Right forelimb (tissue), 1 donor: ENCODE measurements at regions not wholly inside any gene's neighbourhood (a gene's known extent, or its start where the extent isn't known, plus 50 kb on each side); places are given as distances from the start of the nearest gene placed in this dataset.

Source experiments
- DNase-seq: peaks from one replicate; pipeline ENCODE4 v3.0.0-alpha.2; 2018

- no peak for DNase-seq
Observed at GRCh38 chr11:81089242-81089641, 1644.4 kb downstream of the FAM181B start.

- no peak for DNase-seq
Observed at GRCh38 chr11:81080476-81080875, 1639.6 kb upstream of the TENM4 start.

GRCh38 chr11:81072273-81072672 is 1631.4 kb upstream of the TENM4 start:
- DNase-seq, result no peak

GRCh38 chr11:81071606-81072005 is 1630.8 kb upstream of the TENM4 start:
- DNase-seq, result no peak

- DNase-seq, result no peak
Observed at GRCh38 chr11:81070948-81071347, 1630.1 kb upstream of the TENM4 start.

- DNase-seq, result no peak
Observed at GRCh38 chr11:81059356-81059755, 1618.5 kb upstream of the TENM4 start.

- DNase-seq, result no peak
Observed at GRCh38 chr11:81052344-81053158, 1611.7 kb upstream of the TENM4 start.

- DNase-seq, result no peak
Observed at GRCh38 chr11:81039916-81040524, 1599.2 kb upstream of the TENM4 start.

- DNase-seq, result no peak
Observed at GRCh38 chr11:81036168-81036870, 1595.5 kb upstream of the TENM4 start.

- DNase-seq, result no peak
Observed at GRCh38 chr11:81033779-81034540, 1593.1 kb upstream of the TENM4 start.

GRCh38 chr11:81032906-81033305 is 1592.1 kb upstream of the TENM4 start:
- DNase-seq, result no peak

GRCh38 chr11:81030186-81030585 is 1589.4 kb upstream of the TENM4 start:
- no peak for DNase-seq

GRCh38 chr11:81026032-81026431 is 1585.2 kb upstream of the TENM4 start:
- DNase-seq, result no peak

- DNase-seq, result no peak
Observed at GRCh38 chr11:81022057-81022456, 1581.2 kb upstream of the TENM4 start.

- no peak for DNase-seq
Observed at GRCh38 chr11:81010631-81011030, 1569.8 kb upstream of the TENM4 start.

- no peak for DNase-seq
Observed at GRCh38 chr11:81007046-81007445, 1566.2 kb upstream of the TENM4 start.

GRCh38 chr11:81005595-81005994 is 1564.8 kb upstream of the TENM4 start:
- no peak for DNase-seq

GRCh38 chr11:81004576-81004975 is 1563.7 kb upstream of the TENM4 start:
- DNase-seq, result no peak

- DNase-seq, result no peak
Observed at GRCh38 chr11:81002374-81002773, 1561.5 kb upstream of the TENM4 start.

- DNase-seq, result no peak
Observed at GRCh38 chr11:81000735-81001134, 1559.9 kb upstream of the TENM4 start.

- DNase-seq, result no peak
Observed at GRCh38 chr11:81000334-81000733, 1559.5 kb upstream of the TENM4 start.

- DNase-seq, result no peak
Observed at GRCh38 chr11:80995523-80995922, 1554.7 kb upstream of the TENM4 start.

GRCh38 chr11:80993536-80993935 is 1552.7 kb upstream of the TENM4 start:
- DNase-seq, result no peak
